ENCODE measurements at regions not wholly inside any gene's neighbourhood (a gene's known extent, or its start where the extent isn't known, plus 50 kb on each side); places are given as distances from the start of the nearest gene placed in this dataset.
A peak's percentile ranks its signal among the peaks of the same experiment; 100 is the strongest.

GRCh38 chr19:27775395-27775794 lies 1437.6 kb downstream of the UQCRFS1 start:
- no peak for DNase-seq (ENCODE audit: extremely low read depth, low read depth)
- no peak for TF ChIP-seq CTCF (IDR thresholded peaks at IDR 0.05; ENCODE audit: low read depth, low read length)

GRCh38 chr19:27774827-27775226 lies 1438.1 kb downstream of the UQCRFS1 start:
- no peak; the same call in 1 of the 2 replicates for TF ChIP-seq CTCF (IDR thresholded peaks at IDR 0.05; ENCODE audit: low read depth, low read length)
- no peak for DNase-seq (ENCODE audit: extremely low read depth, low read depth)

- peak; percentile 5; the same call in 1 of the 2 replicates for TF ChIP-seq CTCF (IDR thresholded peaks at IDR 0.05; ENCODE audit: low read depth, low read length)
- DNase-seq (ENCODE audit: extremely low read depth, low read depth), result no peak
These were observed 1438.6 kb downstream of the UQCRFS1 start for GRCh38 chr19:27774337-27774736.

GRCh38 chr19:27773318-27774094 lies 1439.4 kb downstream of the UQCRFS1 start:
- no peak for DNase-seq (ENCODE audit: extremely low read depth, low read depth)
- TF ChIP-seq CTCF (IDR thresholded peaks at IDR 0.05; ENCODE audit: low read depth, low read length), result no peak

GRCh38 chr19:27772059-27772458 lies 1440.9 kb downstream of the UQCRFS1 start:
- no peak for DNase-seq (ENCODE audit: extremely low read depth, low read depth)
- no peak for TF ChIP-seq CTCF (IDR thresholded peaks at IDR 0.05; ENCODE audit: low read depth, low read length)

- DNase-seq (ENCODE audit: extremely low read depth, low read depth), result no peak
These were observed 1442.9 kb downstream of the UQCRFS1 start for GRCh38 chr19:27770095-27770494.

More at GRCh38 chr19:27770095-27770494, 1442.9 kb downstream of the UQCRFS1 start:
- TF ChIP-seq CTCF (IDR thresholded peaks at IDR 0.05; ENCODE audit: low read depth, low read length), result no peak

All from AG09319 (cell line).